Activated CD8-positive, alpha-beta memory T cell treated with anti-CD3 and anti-CD28 coated beads for 4 hours (primary cell): ENCODE measurements at regions not wholly inside any gene's neighbourhood (a gene's known extent, or its start where the extent isn't known, plus 50 kb on each side); places are given as distances from the start of the nearest gene placed in this dataset.
"Not testable (repeated sequence)": the region's sequence is repeated elsewhere in the genome, so short reads cannot be mapped to it uniquely, and the experiment has no call there.

Source experiments
- DNase-seq, 2 donors: peaks; one replicate each; pipeline ENCODE4 v3.0.0-alpha.2; 2020; ENCODE audit warnings: low read depth in 2 of 2

GRCh38 chr1:194710671-194711070, 1524.3 kb upstream of the B3GALT2 start:
- no peak for DNase-seq

GRCh38 chr1:194709439-194709838, 1523.0 kb upstream of the B3GALT2 start:
- no peak for DNase-seq

GRCh38 chr1:194707074-194707473, 1520.7 kb upstream of the B3GALT2 start:
- no peak for DNase-seq

- no peak for DNase-seq
Measured at GRCh38 chr1:194705123-194705854, 1518.9 kb upstream of the B3GALT2 start.

- DNase-seq: no peak
Measured at GRCh38 chr1:194698908-194699318, 1512.5 kb upstream of the B3GALT2 start.

- no peak for DNase-seq
Measured at GRCh38 chr1:194693244-194693643, 1506.8 kb upstream of the B3GALT2 start.

GRCh38 chr1:194684636-194685035, 1498.2 kb upstream of the B3GALT2 start:
- no peak for DNase-seq

GRCh38 chr1:194658090-194658439, 1471.7 kb upstream of the B3GALT2 start:
- DNase-seq: no peak

- no peak for DNase-seq
Measured at GRCh38 chr1:194654956-194655355, 1468.5 kb upstream of the B3GALT2 start.

GRCh38 chr1:194653385-194653784, 1467.0 kb upstream of the B3GALT2 start:
- no peak for DNase-seq

- no peak for DNase-seq
Measured at GRCh38 chr1:194647118-194647517, 1460.7 kb upstream of the B3GALT2 start.

- no peak for DNase-seq
Measured at GRCh38 chr1:194644528-194644927, 1458.1 kb upstream of the B3GALT2 start.

- no peak for DNase-seq
Measured at GRCh38 chr1:194640322-194640721, 1453.9 kb upstream of the B3GALT2 start.

GRCh38 chr1:194629011-194629410, 1442.6 kb upstream of the B3GALT2 start:
- no peak for DNase-seq

GRCh38 chr1:194624833-194625232, 1438.4 kb upstream of the B3GALT2 start:
- DNase-seq: no peak

- DNase-seq: no peak
Measured at GRCh38 chr1:194618101-194618500, 1431.7 kb upstream of the B3GALT2 start.

- DNase-seq: not testable (repeated sequence)
Measured at GRCh38 chr1:194617272-194617671, 1430.9 kb upstream of the B3GALT2 start.

GRCh38 chr1:194616835-194617234, 1430.4 kb upstream of the B3GALT2 start:
- no peak for DNase-seq

GRCh38 chr1:194602184-194602583, 1415.8 kb upstream of the B3GALT2 start:
- DNase-seq: no peak

- no peak for DNase-seq
Measured at GRCh38 chr1:194600716-194601115, 1414.3 kb upstream of the B3GALT2 start.

- DNase-seq: no peak
Measured at GRCh38 chr1:194598098-194598497, 1411.7 kb upstream of the B3GALT2 start.

GRCh38 chr1:194586302-194586701, 1399.9 kb upstream of the B3GALT2 start:
- no peak for DNase-seq

GRCh38 chr1:194584052-194584451, 1397.6 kb upstream of the B3GALT2 start:
- no peak for DNase-seq

- no peak for DNase-seq
Measured at GRCh38 chr1:194570476-194570875, 1384.1 kb upstream of the B3GALT2 start.
